C1 segment of cervical spinal cord (tissue), 14 donors: ENCODE measurements at regions not wholly inside any gene's neighbourhood (a gene's known extent, or its start where the extent isn't known, plus 50 kb on each side); places are given as distances from the start of the nearest gene placed in this dataset.
A peak's percentile ranks its signal among the peaks of the same experiment; 100 is the strongest.
"Not testable (repeated sequence)": the region's sequence is repeated elsewhere in the genome, so short reads cannot be mapped to it uniquely, and the experiment has no call there.

Source experiments
- DNase-seq, 14 donors: peaks; one replicate each; lab custom pipeline; 2025; lab: John Stamatoyannopoulos, UW

DNA sequence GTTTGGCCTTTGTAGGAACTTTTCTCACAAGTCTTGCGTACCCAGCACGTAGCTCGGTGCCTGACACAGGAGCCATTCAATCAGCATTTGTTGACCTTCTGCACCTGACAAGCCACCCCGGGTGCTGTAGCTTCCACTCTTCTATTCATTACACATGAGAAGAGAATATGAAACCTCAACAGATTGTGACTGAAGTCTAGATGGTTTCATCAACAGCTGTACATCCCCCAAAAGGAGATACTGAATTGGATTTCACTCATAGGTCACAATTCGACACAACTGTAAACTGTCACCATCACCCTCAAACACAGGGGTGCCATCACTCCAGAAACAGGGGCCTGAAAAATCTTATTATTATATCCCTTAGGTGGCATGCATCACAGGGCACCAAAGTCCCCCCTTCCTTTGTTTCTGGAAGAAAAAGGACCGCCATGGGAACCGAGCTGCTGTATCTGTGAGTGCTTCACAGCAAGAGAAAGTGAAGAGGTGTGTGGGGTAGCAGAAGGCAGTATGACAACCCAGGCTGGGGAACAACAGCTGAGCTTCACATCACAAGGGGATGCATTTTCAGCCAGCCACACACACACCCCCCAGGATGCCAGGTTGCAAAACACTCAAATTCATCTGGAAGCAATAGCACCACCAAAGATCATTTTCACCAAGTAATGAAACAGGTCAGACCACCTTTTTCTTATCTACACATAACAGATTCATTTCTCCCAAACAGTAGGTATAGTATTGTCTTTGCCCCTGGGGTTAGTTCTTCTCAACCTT, 225.7 kb downstream of the TOMM20 start:
- no peak for DNase-seq

DNA sequence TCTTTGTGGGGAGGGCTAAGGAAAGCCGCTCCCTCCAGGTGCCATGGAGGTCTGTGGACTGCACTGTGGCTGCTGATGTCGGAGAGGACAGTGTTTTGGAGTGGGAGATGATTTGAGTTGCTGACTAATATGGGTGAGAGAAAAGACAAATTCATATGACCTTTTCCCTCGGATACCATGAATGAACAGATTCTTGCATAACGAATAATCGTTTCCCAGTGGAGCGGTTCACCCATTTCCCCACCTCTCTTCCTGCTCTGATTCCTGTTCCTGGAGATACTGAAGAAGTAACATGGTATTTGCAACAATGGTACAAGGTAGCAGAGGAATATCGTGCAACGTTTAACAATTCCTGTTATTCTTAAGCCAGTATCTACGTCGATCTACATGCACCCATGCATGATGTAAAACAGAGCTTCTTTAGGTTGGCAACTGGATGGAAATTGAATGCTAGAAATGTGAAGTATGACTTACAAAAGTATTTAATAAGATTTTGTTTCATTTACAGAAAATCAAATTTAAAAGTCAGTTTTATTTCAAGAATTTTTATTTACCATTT, 227.1 kb downstream of the TOMM20 start:
- DNase-seq, result no peak

DNA sequence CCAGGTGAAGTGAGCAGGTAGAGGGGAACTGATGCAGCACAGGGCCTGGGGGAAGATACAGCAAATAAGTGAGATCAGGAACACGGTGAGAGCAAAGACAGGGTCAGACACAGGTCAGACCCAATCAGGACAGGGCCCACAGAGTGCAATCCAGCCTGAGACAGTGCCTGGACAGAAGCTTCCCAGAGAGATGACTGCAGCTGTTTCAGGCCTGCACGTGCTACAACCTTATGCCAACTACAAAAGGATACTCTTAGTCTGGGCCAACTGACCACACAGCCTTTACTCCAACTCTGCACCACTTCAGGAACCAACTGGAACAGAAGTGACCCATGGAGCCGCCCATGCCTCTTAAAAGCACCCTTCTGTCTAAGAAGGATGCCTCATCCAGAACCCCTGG, 228.0 kb downstream of the TOMM20 start:
- no peak for DNase-seq

DNA sequence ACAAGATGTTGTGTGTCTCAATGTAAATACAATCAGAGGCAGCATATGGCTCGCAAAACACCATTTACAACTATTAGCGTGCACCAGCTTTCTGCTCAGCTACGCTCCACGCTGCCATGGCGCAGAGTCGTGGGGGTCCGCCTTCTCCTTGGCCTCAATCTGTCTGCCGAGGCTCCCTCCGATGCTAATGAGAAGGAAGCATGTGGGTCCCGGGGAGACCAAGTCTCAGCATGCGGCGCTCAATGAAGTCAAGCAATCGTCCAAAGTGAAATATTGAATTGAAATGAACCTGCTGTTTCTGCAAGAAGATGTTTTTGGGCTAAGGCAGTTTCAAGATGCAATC, 228.9 kb downstream of the TOMM20 start:
- no peak for DNase-seq

DNA sequence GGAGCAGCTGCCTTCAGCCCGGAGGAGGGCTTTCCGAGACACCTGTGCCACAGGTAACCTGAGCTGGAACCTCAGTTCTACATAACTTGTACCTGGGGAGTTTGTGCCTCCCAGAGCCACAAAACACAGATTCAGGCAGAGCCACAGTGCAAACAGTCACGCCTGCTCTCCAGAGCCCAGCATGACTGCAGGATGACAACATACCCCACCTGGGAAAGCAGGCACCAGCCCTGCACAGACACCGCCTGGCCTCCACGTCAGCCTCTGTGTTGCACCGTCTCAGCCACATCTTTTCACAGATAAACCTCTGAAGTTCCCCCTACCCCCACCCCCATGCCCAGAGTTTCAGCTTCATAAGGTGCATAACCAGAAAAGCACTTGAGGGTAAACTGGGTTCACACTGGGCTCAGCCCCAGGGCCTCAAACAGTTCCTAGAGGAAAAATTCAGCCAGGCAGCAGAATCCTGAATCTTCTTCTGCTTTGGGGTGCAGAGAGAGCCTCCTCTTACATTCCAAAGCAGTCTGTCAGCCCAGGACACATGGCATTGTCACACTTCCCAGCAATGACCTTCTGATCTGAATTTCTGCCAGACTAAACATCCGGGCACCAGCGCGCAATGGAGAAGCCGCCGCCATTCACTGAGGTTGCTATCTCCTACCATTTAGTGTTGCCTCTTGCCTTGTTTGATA, 229.5 kb downstream of the TOMM20 start:
- peak in 1 of 14 donors; percentile 54 for DNase-seq

DNA sequence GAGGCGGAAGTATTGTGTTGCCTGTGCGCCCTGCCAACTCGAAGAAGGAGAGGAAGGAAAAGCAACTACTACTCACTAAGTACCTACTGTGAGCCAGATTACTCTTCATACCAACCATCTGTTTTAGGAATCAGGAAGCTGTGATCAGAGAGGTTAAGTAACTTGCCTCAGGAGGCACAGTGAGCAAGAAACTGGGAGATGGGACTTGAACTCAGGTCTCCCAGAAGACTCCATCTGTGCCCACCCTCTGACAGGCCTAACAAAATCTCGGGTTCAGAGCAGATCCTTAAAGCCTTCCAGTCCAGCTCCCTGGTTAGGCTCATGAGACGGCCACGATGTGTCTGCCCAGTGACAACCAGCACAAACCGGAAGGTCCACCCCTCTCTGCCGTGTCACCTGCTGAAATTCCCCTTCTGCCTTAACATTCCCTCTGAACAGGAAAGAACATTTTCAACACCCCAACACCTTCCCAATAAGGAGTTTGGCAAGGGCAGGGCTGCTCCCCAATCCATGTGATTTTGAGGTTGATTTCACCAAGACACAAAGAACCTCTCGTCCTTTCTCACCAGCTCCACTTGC, 230.1 kb downstream of the TOMM20 start:
- DNase-seq, result no peak

DNA sequence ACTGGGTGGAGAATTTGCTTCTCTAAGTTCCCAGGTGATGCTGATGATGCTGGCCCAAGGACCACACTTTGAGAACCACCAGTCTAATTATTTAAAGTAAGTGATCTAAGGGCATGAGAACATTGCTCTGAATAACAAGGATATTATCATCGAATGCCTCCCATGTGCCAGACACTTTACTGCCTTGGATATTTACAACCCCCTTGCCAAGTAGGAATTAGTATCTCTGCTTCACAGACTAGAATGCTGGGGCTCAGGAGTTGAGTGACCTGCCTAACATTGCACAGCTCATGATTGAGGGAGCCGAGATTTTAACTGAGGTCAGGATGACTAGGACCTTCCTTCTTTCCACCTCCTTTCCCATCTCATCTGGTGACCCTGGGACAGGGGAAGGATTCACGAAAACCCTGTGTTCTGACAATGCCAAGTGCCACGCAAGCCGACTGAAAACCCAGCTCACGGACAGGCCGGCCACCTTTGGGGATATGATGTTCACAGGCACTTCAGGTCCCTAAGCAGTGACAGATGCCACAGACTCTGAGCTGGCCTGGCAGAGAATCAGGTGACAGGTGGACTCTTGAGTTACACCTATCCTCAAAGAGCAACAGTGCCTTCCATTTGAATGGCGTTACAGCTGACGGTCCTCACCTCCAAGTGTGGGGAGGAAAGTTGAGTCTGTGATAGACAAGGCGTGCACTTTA, 230.7 kb downstream of the TOMM20 start:
- peak in 1 of 14 donors; percentile 60 for DNase-seq

DNA sequence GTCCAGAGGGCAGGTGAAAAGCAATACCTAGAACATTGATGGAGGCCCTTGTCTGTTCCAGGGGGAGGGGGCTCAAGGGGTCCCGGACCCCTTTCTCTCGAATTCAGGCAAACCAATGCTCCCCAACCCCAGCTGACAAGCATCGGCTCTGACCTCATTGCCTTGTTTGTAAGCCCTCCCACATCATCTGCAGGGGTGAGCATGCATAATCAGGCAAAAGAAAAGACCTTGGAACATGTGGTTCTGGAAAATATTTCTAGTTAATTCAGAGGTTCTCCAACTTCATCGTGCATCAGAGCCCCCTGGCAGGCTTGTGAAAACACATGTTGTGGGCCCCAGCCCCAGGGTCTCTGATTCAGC, 231.3 kb downstream of the TOMM20 start:
- no peak for DNase-seq

DNA sequence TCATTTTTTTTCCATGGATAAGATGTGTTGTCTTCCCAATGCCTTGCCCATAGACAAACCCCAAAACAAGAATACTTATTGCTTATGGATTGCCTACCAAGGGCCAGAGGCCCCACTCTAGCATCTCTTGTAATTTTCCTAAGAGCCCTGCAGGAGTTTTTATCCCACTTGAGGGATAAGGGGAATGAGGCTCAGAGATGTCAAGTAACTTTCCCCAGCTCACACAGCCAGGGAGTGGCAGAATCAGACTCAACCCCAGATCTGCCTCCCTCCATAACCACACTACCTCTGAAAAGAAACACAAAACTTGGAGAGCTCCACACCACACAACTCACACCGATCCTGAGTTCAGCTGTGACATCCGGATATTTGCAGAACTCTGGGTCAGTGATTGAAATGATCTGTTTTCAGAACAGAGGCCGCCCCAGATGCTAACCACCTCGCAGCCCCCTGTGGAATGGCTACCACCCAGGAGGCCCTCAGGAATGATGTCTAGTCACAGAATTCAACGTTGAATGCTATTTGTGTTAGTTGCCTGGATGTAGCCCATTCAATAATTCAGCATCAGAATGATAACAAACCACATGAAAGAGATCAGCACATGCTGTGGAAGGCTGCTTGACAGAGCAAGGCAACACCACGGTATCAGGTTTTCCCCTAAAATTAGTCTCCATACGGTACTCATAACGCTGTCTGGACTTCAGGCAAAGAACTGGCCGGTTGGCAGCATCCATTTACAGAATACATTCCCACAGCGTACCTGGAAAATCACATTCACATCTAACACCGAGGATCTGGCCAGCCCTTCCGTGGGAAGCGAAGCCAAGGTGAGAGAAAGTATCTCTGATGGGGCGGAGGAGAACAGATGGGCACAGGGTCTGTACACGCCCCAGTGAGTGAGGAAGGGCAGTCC, 231.9 kb downstream of the TOMM20 start:
- DNase-seq, result peak in 1 of 14 donors; percentile 17

DNA sequence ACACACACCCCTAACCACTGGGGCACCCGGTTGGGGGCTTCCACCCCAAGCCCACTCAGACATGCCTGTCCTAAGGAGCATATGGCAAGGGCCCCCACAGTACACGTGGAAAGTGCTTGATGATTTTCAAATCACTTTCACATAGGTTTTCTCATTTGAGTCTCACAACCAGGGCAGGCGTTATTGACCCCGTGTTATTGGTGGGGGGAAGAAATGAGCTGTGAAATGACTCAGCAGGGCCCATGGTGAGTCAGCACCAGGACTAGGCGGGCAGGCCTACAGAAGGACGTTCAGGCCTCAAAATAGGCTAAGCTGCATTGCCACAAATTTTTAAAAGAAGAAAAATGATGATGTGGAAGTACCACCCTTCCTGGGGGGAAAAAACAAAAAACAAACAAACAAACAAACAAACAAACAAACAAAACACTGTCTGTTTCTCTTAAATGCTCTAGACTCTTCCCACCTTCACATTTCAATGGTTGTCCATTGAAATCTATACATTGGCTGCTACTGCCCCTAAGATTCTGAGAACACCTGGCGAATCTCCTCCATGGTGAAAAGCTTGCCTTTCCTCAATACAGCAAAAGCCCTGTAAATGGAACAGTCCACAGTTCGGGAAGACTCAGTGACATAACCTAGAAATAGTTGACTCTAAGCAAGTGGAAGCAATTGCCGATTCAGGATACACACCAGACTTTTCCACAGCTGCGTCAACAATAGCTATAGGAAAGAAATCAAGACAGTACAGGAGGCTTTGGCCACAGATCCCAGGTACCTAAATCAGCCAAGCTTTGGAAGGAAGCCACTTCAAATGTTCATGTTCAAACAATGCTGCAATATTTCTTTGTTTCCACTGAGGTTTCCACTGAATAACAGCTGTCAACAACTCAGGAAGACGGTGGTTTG, 234.7 kb downstream of the TOMM20 start:
- no peak for DNase-seq

DNA sequence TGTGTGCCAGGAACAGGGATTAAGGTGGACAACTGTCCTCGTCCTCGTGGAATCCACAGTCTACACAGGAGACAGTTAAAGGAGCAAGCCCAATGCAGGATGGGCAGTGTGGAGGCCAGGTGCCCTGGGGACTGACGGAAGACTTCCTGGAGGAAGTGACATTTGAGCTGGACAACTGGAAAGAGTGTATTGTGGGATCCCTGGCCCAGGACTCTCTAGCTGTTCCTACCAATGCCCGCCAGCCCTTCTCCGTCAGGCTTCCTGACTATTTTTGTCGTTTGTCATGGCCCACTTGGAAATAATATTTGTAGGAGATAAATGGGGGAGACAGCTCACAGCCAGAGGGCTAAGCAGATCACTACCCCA, 235.3 kb downstream of the TOMM20 start:
- DNase-seq, result no peak

DNA sequence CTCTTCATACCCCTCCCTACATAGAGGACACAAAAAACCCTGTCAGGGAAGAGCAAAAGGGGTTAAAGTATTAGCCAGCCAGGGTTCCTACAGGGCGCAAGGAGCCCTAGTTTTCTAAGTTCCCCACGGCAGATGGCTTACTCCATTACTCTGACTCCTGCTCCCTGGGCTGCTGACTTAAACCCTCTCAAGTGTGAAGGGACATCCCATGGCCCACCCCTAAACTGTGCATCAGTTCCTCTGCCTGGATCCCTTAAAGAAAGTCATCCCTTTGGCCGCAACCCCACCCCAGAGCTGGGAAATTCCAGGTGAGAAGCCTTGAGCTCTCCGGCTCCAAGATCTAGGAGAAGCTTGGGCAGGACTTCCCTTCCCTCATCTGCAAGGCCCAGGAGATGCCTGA, 236.0 kb downstream of the TOMM20 start:
- no peak for DNase-seq

DNA sequence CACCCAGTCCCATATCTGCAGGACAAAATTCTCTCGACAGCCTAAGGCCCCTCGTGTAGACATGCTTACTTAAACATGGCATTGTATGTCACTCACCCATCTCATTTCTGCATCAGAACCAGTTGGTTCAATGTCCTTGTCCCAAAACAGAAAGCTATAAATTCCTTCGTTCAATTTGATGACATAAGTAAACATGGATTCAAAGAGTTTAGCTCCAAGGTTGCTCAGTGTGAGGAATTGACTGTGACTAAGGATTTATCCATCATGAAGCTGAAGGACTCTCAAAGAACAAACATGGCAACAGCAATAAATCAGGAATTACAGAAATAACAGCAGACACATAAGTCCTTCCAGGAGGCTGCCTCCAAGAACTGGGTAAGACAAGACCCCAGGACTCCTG, 237.2 kb downstream of the TOMM20 start:
- no peak for DNase-seq

DNA sequence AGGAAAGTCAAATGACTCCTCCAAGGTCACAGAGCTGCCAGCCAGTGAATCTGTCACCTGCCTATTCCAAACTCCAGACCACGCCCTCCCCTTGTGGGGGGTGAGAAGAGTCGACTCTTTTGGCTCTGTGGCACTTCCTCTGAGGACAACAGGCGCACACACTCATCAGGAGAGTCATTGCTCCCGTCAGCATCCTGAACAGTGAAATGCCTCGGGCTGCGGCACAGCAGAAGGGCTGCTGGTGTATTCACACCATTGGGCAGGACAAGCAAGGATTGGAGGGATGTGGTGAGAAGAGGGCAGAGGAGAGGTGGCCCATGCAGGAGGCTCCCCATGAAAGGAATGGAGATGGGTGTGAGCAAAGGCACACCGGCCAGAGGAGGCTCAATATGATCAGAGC, 239.0 kb downstream of the TOMM20 start:
- DNase-seq, result no peak

DNA sequence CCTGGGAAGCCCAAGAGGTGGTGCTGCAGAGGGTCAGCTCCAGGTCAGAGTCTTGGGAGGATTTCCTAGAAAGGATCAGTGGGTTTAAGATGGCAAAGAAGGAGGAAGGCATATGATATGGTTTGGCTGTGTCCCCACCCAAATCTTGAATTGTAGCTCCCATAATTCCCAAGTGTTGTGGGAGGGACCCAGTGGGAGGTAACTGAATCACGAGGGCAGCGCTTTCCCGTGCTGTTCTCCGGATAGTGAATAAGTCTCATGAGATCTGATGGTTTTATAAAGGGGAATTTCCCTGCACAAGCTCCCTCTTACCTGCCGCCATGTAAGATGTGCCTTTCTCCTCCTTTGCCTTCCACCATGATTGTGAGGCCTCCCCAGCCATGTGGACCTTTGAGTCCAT, 240.4 kb downstream of the TOMM20 start:
- DNase-seq, result not testable (repeated sequence)

DNA sequence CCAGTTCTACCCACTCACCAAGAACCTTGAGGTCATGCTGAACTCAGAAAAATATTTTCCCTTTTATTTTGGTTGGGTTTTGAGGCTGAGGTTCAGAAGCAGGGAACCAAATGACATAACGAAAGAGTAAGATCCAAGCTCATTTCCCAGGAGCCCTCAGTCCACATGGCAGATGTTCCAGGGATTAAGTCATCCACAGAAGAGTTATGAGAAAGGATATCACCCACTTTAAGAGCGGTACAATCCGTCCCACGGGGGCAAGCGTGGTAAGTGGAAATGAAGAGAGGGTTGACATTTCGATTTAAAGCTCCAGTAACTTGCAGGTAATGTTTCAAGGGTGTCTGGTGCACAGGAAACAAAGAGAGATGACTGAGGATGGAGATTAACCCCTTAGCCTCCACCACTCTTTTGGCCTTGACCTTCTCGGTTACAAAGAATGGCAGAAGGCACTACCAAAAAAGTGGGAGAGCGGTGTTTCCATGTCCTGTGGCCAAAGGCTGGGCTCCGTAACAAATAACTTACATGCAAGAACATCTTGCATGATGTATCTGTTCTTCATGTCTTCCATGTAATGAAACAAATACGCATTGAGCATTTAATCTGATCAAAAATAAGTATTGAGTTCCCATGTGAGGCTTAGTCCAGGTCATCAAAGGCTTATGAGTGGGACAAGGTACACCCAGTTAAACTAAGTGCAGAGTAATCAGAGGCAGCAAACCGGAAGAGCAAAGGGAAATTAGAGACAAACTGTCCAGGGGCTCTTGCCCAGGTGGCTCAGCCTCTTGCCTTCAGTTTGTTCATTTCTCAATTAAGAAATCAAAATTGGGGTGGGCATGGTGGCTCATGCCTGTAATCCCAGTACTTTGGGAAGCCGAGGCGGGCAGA, 241.4 kb downstream of the TOMM20 start:
- DNase-seq, result no peak

DNA sequence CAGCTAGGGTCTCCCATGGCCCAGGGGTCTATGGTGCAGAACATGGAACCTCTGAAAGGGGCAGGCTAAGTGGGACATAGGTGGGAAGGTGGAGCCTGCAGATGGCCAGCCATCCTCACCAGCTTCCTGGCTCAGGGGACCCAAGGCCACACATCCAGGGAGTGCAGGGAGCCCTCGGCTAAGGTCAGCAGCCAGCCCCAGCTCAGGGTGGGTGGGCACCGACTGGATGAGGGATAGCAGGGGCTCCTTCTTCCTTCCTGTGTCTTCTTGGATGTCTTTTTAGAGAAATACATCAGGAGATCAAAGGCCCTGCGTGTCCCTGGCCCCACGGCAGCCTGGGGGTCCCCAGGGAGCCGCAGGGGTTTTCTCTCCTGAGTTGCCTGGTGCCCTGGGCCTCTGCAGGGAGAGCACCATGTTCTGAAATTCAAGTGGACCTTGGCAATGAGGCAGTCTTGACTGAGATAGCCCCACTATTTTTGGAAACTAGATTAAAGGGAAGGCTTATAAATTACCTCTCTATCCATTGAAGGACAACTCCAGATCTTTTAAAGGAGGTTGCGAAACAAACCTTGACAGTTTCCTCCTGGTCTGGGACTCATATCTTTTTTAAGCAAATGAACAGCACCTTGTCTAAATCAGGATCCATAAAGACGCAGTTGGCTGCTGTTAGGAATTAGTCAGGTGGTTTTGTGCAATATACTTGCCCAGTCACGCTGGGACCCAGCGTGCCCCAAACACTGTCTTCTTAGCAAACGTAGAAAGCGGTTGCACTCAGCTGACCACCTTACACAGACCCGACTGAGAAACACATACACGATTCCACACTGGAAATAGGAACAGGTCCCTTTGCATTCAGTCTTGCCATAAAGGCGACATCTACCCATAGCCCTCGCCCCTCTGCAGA, 242.3 kb downstream of the TOMM20 start:
- no peak for DNase-seq

DNA sequence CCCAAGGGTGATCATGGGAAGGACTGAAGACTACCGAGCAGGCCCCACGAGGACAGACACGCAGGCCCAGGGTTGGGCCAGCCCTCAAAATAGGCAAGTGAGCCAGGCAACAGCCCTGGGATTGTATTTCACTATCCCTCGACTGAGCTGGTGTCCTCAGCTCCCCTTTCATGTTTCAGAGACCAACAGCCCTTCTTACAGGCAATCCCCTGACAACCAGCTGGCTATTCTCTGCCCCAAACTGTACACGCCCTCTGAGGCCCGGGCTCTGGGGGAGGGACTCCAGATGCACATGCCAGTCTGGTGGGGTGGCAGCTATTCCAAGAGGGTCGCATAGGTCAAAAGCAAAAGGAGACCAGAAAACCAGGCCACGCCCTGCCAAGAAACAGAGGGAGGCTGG, 243.0 kb downstream of the TOMM20 start:
- no peak for DNase-seq
